COLO668 (cell line): ENCODE measurements at regions not wholly inside any gene's neighbourhood (a gene's known extent, or its start where the extent isn't known, plus 50 kb on each side); places are given as distances from the start of the nearest gene placed in this dataset.
"Not testable (repeated sequence)": the region's sequence is repeated elsewhere in the genome, so short reads cannot be mapped to it uniquely, and the experiment has no call there.

Source experiments
- DNase-seq: peaks from one replicate; lab custom pipeline; 2025; ENCODE audit not compliant: unreplicated experiment; lab: John Stamatoyannopoulos, UW

DNA sequence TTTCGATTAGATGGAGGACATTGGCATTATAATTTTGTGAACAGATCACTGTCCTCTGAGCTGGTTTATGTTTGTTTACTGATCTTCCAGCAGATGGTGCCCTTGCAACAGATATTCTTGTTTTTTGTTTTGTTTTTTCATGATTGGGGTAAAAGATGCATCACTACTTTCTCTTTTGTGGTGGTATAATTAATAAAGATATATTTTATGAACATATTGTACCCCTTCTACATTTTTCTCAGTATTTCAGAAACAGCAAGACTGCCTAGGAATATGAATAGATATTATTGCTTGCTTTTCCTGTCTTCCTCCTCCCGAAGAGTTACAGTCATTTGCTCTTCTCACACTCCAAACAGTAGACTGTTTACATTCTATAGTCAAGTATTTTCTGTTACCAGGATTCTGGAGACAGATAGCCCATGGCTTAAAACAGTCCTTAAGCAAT is 905.2 kb downstream of the TRAM1L1 start:
- no peak for DNase-seq

DNA sequence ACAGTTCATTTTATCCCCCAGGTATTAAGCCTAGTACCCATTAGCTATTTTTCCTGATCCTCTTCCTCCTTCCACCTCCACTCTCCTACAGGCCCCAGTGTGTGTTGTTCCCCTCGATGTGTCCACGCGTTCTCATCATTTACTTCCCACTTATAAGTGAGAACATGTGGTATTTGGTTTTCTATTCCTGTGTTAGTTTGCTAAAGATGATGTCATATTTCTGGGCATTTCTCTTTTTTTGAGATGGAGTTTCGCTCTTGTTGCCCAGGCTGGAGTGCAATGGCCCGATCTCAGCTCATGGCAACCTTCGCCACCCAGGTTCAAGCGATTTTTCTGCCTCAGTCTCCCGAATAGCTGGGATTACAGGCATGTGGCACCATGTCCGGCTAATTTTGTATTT is 934.0 kb downstream of the TRAM1L1 start:
- DNase-seq: not testable (repeated sequence)

DNA sequence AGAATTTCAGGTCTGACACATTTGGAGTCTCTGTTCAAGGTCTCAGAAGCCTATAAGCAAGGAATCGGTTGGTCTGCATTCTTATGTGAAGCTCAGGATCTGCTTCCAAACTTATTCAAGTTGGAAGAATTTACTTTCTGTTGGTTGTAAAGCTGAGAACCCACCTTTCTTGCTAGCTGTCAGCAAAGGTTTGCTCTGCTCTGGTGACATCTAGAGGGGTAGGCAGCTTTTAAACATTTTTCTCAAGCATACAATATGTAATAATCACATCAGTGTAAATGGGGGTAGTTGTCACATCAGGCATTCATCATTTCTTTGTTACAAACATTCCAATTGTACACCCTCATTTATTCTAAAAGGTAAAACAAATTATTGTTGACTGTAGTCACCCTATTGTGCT is 935.2 kb downstream of the TRAM1L1 start:
- no peak for DNase-seq

DNA sequence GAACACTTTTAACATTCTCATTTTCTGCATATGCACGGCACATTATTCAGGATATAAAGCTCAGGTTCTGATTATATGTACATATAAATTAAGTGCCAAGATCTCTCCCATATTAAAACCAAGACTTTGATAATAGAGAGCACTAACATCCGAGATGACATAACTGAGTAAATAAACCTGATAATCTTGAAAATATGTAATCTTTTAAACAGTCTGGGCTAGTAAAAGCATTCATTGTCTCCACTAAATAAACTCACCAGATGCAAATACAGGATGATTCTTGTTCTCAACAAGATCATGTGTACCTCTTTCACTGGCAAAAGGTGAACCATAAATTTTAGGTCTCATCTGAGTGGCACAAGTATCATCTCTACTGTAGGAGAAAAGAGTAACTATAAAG is 942.2 kb downstream of the TRAM1L1 start:
- no peak for DNase-seq

DNA sequence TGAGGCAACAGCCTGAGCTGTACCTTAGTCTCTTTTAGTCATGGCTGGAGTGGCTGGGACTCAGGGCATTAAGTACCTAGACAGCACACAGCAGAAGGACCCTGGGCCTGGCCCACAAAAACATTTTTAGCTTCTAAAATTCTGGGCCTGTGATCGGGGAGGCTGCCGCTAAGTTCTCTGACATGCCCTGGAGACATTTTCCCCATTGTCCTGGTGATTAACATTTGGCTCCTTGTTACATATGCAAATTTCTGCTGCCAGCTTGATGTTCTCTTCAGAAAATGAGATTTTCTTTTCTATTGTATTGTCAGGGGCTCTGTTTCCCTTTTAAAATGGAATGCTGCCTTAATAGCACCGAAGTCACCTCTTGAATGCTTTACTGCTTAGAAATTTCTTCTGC is 952.4 kb downstream of the TRAM1L1 start:
- no peak for DNase-seq

DNA sequence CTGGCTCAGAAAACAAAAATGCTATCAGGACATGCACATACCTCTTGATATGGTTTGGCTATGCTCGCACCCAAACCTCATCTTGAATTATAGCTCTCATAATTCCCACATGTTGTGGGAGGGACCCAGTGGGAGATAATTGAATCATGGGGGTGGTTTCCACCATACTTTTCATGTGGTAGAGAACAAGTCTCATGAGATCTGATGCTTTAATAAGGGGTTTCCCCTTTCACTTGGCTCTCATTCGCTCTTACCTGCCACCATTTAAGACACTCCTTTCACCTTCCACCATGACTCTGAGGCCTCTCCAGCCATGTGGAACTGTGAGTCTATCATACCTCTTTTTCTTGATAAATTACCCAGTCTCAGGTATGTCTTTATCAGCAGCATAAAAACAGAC is 958.6 kb downstream of the TRAM1L1 start:
- DNase-seq: no peak

DNA sequence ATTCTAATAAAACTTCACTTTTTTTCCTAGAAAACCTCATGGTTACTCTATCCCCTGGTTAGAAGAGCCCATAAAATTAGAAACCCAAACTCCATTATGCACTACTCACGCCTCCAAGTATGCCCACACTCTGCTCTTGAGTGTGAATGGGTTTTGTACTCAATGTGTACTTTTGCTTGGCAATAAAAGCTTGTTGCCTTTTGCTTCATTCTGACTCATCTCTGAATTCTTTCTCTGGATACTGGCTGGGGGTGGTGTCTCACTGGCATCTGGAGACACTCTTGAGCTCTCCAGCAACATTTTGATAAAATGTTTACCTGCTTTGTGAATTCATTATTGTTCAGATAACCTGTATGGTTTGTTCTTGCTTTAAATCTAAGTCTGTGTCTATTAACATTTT is 963.3 kb downstream of the TRAM1L1 start:
- no peak for DNase-seq

DNA sequence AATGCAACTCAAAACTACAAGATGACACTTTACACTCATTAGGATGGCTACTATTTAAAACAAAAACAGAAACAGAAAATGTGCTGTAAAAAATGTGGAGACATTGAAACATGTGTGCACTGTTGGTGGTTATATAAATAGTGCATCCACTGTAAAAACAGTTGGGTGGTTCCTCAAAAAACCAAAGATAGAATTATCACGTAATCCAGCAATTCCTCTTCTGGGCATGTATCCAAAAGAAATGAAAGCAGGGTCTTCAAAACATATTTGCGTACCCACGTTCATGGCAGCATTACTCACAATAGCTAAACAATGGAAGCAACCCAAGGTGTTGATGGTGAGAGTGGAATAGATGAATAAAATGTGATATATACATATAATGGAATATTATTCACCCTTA is 967.2 kb downstream of the TRAM1L1 start:
- DNase-seq: no peak

DNA sequence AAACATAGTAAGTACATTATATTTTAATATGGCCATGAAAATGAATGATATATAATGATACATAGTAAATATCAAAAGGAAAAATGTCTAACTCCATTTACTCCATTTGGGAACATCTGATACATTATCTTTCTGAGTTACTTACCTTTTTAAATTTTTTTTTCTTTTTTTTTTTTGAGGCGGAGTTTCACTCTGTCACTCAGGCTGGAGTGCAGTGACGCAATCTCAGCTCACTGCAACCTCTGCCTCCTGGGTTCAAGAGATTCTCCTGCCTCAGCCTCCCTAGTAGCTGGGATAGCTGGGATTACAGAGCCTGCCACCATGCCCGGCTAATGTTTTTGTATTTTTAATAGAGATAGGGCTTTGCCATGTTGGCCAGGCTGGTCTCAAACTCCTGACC is 972.5 kb downstream of the TRAM1L1 start:
- not testable (repeated sequence) for DNase-seq

DNA sequence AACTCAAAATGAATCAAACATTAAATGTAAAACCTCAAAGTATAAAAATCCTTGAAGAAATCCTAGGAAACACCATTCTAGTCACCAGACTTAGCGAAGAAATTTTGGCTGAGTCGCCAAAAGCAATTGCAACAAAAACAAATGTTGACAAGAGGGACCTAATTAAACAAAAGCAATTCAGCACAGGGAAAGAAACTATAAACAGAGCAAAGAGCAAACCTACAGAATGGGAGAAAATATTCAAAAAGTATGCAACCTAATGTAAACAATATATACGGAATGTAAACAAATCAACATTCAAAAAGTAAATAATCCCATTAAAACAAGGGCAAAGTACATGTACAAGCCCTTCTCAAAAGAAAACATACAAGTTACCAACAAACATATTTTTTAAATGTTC is 974.7 kb downstream of the TRAM1L1 start:
- no peak for DNase-seq

DNA sequence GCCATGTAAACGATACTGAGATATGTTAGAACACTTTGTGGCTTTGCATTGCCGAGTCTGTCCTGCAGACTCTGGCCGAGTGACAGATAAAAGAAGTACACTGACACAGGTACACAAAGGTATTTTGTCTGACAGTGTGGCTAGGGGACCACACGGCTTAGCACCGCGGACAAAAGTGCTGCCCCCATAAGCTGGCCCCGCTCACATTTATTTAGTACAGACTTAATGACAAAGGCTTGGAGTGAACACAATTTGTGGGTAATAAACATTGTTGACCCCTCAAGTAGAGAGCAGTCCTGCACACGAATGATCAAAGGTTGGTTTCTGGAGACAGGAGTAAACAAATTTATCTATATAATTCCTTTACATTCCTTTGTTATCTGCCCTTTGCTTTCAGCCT is 976.8 kb downstream of the TRAM1L1 start:
- no peak for DNase-seq

DNA sequence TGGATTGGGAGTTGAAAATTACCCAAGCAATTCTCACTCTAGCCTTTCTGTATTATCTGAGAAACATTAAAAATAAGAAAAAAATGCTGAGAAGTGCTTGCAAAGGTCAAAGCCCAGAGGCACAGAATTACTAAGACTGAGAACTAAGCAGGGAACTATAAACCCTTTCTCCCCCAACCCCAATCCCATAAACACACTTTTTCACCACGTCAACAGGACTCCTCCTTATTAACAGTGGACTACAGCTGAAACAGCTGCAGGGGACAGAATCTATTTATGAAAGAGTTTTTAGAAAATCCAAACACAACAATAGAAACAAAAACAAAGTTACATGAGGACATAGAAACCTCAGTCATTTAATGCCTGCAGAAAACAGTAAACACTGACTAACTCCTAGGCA is 984.1 kb downstream of the TRAM1L1 start:
- DNase-seq: no peak

DNA sequence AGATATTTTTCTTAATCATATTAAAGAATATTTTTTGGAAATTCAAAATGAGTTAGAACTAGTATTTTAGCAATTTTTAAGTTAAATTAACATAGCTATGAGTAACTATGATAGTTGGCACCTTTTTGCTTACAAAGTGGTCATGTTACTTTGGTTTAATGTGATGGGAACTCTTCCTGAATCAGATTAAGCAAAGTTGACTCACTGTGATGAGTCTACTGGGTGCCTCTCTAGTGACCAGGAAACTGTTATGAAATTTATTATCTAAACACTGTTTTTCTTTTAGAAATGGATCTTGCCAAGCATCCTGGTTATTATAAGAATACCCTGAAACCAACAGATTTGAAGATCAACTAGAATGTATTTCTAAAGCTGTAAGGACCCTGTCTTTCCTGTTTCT is 985.8 kb downstream of the TRAM1L1 start:
- no peak for DNase-seq

DNA sequence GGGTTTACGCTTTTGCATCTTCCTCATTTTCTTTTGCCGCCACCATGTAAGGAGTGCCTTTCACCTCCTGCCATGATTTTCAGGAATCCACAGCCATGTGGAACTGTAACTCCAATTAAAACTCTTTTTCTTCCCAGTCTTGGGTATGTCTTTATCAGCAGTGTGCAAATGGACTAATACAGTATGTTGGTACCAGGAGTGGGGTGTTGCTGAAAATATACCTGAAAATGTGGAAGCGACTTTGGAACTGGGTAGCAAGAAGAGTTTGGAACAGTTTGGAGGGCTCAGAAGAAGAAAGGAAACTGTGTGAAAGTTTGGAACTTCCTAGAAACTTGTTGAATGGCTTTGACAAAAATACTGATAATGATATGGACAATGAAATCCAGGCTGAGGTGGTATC is 983.9 kb upstream of the NDST4 start:
- not testable (repeated sequence) for DNase-seq

DNA sequence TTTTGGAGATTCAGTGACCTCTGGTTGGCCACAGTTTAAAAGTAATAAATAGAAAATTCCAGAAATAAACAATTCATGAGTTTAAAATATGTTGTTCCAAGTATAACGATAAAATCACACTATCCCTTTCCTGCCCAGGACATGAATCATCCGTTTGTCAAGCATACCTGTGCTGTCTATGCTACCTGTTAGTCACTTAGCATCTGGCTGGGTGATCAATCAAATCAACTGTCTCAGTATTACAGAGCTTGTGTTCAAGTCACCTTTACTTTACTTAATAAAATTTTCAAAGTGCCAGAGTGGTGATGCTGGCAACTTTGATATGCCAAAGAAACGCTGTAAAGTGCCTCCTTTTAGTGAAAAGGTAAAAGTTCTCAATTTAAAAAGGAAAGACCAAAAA is 979.5 kb upstream of the NDST4 start:
- no peak for DNase-seq

DNA sequence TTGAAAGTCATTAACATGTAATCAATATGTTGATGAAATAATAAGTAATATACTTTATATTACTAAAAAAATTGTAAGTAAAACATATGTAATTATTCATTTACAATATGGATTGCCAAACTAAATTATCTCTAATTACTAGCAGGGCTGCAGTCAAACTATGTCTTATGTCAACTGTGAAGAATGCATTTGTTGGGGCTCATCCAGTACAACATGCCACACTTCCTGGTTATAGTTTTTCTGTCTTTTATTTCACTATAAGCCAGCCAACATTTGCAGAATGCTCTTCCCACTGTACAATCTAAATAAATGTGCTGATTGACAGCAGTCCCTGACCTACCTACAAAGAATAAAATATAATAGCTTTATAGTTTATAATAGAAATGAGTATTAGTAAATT is 975.4 kb upstream of the NDST4 start:
- DNase-seq: no peak

DNA sequence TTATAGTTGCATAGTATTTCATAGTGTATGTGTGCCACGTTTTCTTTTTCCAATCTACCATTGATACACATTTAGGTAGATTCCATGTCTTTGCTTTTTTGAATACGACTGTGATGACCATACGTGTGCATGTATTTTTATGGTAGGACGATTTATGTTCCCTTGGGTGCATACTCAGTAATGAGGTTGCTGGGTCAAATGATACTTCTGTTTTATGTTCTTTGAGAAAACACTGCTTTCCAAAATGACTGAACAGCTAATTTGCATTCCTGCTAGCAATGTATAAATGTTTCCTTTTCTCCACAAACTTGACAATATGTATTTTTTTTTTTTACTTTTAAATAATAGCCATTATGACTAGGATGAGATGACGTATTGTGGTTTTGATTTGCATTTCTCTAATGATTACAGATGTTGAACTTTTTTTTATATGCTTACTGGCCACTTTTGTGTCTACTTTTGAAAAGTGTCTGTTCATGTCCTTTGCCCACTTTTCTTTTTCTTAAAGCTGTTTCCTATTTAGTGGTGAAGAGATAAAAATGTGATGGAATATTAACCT is 969.5 kb upstream of the NDST4 start:
- DNase-seq: no peak

DNA sequence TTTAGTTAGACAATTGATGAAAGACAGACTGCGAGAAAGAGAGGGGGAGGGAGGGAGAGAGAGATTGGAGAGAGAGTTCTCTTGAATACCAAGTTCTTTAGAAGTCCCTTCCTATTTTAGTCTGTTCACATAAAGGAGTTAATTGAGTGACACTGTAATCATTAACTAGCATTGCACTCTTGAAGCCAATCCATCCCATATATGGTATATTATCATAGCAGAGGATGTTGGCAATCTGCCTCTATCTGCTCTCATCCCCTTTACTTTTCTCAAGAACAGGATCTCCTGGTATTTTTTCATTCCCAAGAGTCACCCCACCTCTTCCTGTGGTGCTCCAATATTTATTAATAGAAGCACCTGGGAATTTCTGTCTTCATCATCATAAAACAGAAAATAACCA is 959.6 kb upstream of the NDST4 start:
- no peak for DNase-seq

DNA sequence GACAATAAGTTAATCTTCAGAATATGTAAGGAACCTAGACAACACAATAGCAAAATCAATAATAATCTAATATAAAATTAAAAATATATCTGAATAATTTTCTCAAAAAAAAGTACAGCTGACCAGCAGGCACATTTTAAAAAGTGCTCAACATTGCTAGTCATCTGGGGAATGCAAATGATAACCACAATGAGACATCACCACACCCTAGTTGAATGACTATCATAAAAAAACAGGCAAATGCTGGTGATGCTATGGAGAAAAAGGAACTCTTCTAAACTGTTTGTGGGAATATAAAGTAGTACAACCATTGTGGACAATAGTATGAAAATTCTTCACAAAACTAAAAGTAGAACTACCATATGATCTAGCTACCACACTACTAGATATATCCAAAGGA is 956.9 kb upstream of the NDST4 start:
- DNase-seq: no peak

DNA sequence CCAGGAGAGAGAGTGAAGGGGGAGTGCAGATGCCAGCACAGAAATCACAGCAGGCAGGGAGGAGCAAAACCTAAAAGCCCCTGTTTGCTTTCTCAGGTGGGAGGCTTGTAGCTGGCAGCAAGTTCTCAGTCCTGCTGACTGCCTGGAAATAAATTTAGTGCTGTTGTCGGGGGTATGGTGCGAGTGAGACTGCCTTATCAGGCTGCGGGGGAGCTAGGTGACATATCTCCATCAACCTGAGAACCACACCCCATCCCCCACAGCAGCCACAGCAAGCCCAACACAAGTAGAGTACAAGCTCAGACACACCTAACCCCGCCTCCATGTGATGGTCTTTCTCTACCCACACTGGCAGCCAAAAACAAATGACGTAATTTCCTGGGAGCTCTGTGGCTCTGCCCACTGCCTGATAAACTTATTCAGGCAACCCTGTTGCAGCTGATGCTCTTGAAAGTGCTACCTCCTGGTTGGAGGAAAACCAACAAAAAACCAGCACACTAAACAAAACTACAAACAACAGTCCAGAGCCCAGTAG is 953.4 kb upstream of the NDST4 start:
- DNase-seq: no peak

DNA sequence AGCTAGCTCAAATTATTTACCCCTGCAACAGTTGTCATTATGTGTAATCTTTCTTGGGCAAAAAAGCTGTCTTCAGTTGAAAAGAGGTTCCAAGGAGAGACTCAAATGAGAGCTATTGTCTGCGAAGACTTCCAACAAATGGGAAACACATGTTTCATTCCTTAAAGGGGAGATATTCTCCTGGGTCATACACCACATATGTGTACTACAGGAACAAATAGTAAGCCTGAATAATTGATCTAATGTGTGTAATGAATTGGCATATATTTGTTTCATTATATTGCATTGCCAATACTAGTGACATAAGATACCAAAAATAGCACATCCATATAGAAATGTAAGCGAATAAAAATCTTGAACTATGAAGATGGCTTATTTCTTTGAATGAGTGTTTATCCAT is 950.9 kb upstream of the NDST4 start:
- DNase-seq: no peak

DNA sequence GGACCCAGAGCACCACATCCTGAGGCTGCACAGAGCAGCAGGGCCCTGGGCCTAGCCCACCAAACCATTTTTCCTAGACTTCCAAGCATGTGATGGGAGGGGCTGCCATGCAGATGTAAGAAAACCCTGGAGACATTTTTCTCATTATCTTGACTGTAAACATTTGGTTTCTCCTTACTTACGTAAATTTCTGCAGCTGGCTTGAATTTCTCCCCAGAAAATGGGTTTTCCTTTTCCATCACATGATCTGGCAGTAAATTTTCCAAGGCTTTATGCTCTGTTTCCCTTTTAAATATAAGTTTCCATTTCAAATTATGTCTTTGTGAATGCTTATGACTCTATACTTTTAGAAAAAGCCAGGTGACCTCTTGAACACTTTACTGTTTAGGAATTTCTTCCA is 945.9 kb upstream of the NDST4 start:
- no peak for DNase-seq

DNA sequence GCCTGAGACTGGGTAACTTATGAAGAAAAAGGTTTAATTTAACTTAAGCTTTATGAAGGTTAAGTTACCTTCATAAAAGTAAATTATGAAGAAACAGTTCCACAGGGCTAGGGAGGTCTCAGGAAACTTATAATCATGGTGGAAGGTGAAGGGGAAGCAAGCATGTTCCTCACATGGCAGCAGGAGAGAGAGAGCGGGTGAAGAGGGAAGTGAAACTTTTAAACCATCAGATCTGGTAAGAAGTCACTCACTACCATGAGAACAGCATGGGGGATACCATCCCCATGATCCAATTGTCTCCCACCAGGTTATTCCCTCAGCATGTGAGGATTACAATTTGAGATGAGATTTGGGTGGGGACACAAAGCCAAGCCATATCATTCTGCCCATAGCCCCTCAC is 944.7 kb upstream of the NDST4 start:
- no peak for DNase-seq
